C4-2B (cell line): ENCODE measurements at regions not wholly inside any gene's neighbourhood (a gene's known extent, or its start where the extent isn't known, plus 50 kb on each side); places are given as distances from the start of the nearest gene placed in this dataset.

Experiments used
- H3K27ac ChIP-seq: fragments of 450-650 bp; 2 replicates; pipeline ENCODE4 v1.5.1; 2017
- CTCF ChIP-seq: fragments of 450-650 bp; conservative IDR thresholded peaks from 2 replicates; pipeline ENCODE4 v1.5.1; 2017; ENCODE audit warnings: mild to moderate bottlenecking
- ZFX ChIP-seq: fragments of 450-650 bp; IDR thresholded peaks from 2 replicates; pipeline ENCODE4 v1.6.1; 2017

GRCh38 chr1:73556270-73556669, 641.7 kb downstream of the LRRIQ3 start:
- TF ChIP-seq CTCF (no peak), ZFX (no peak)
- H3K27ac ChIP-seq: no peak overlapping the region

GRCh38 chr1:73537400-73537799, 660.6 kb downstream of the LRRIQ3 start:
- TF ChIP-seq CTCF (no peak), ZFX (no peak)
- no peak overlapping the region for H3K27ac ChIP-seq

GRCh38 chr1:73517603-73518191, 680.3 kb downstream of the LRRIQ3 start:
- TF ChIP-seq CTCF (no peak), ZFX (no peak)
- no peak overlapping the region for H3K27ac ChIP-seq

- no peak overlapping the region for H3K27ac ChIP-seq
- TF ChIP-seq CTCF: no peak
Observed at GRCh38 chr1:73516451-73516850, 681.5 kb downstream of the LRRIQ3 start.

GRCh38 chr1:73511038-73511437, 686.9 kb downstream of the LRRIQ3 start:
- no peak for TF ChIP-seq ZFX
- no peak for TF ChIP-seq CTCF
- H3K27ac ChIP-seq: no peak overlapping the region

GRCh38 chr1:73500154-73500553, 697.8 kb downstream of the LRRIQ3 start:
- no peak overlapping the region for H3K27ac ChIP-seq
- TF ChIP-seq ZFX: no peak
- no peak for TF ChIP-seq CTCF

GRCh38 chr1:73499671-73500070, 698.3 kb downstream of the LRRIQ3 start:
- no peak for TF ChIP-seq ZFX
- no peak for TF ChIP-seq CTCF

More at GRCh38 chr1:73499671-73500070, 698.3 kb downstream of the LRRIQ3 start:
- no peak overlapping the region for H3K27ac ChIP-seq
